ENCODE measurements at regions not wholly inside any gene's neighbourhood (a gene's known extent, or its start where the extent isn't known, plus 50 kb on each side); places are given as distances from the start of the nearest gene placed in this dataset.
A peak's percentile ranks its signal among the peaks of the same experiment; 100 is the strongest.

DNA sequence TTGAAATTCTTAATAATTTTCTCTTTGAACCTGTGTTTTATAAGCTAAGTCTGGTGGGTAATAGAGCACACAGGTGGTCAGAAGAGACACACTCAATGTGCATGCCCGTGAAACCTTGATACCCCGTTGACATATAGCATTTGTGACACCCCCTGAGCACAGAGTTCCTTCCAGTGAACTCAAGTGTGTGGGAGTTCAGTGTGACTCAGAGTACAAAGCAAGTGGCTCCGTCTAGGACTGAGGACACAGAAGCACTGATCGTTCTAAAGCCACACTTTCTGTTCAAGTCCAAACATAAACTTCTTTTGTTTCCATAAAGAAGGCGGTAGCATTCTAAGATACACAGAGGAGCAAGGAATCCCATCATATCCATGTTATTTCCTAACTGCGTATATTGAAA is 523.6 kb downstream of the PID1 start:
- Histone ChIP-seq H3F3A (ENCODE audit: low read length, unreplicated experiment) (no peaks in the 10 kb centered on the region), H3K4me2 (ENCODE audit: low read length) (0 out of 2 replicates have a peak overlapping the region, but pooled peaks have one; percentile 24), H3K4me3 (ENCODE audit: low read length) (no peak overlapping the region), H4K20me1 (ENCODE audit: low read length) (no peaks in the 10 kb centered on the region), H3K4me1 (ENCODE audit: insufficient read depth, low read length) (no peaks in the 10 kb centered on the region), H3K9ac (ENCODE audit: low read length) (no peak overlapping the region), H3K27ac (ENCODE audit: low read length) (no peak overlapping the region), H3K27me3 (ENCODE audit: low read length) (0 out of 2 replicates have a peak, but pooled peaks cover 9% of the 10 kb centered on the region), H3K9me2 (replicated peaks; ENCODE audit: low read length) (no peaks in the 10 kb centered on the region), H2AFZ (ENCODE audit: low read length) (0 out of 2 replicates have a peak overlapping the region, but pooled peaks have one; percentile 42), H3K9me3 (ENCODE audit: low read length) (no peaks in the 10 kb centered on the region), H3K79me2 (ENCODE audit: low read length) (no peaks in the 10 kb centered on the region), H3K36me3 (ENCODE audit: low read depth, low read length) (no peaks in the 10 kb centered on the region)
- no TSS peak for BruUV-seq (replicated peaks)
- intact Hi-C loops (cut with micrococcal nuclease), result no loop called here
- CTCF ChIA-PET, result no interaction called here
- no peak for TF ChIP-seq EZH2phosphoT487 (IDR thresholded peaks at IDR 0.05; ENCODE audit: borderline replicate concordance, low read length)
- POLR2A ChIA-PET (ENCODE audit: unreplicated experiment), result interaction anchor here (0.7 kb wide), 1 partner anchor 1418 kb away, joined by 4 read pairs; no protein-coding TSS in a partner anchor
- peak; percentile 20; the same call in 1 of the 2 replicates for ATAC-seq
- DNase-seq, result peak; percentile 25

DNA sequence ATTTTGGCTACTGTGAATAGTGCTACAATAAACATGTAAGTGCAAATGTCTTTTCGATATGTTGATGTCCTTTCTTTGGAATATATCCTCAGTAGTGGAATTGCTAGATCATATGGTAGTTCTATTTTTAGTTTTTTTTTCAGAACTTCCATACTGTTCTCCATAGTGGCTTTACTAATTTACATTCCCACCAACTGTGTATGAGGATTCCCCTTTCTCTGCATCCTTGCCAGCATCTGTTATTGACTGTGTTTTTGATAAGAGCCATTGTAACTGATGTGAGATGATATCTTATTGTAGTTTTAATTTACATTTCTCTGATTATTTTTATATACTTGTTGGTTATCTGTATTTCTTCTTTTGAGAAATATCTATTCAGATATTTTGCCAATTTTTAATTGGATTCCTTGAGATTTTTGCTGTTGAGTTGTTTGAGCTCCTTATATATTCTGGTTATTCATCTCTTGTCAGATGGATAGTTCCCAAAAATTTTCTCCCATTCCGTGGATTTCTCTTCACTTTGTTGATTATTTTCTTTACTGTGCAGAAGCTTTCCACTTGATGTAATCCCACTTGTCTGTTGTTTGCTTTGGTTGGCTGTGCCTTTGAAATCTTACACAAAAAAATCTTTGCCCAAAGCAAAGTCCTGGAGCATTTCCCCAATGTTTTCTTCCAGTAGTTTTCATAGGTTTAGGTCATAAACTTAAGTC is 532.3 kb downstream of the PID1 start:
- no peaks in the 10 kb centered on the region for H3F3A ChIP-seq (ENCODE audit: low read length, unreplicated experiment)
- ChIA-PET POLR2A (ENCODE audit: unreplicated experiment) (no interaction called here), CTCF (no interaction called here)
- no peaks in the 10 kb centered on the region for H3K9me3 ChIP-seq (ENCODE audit: low read length)
- TF ChIP-seq EZH2 (IDR thresholded peaks at IDR 0.05; ENCODE audit: low read length, unreplicated experiment) (no peak), EZH2phosphoT487 (IDR thresholded peaks at IDR 0.05; ENCODE audit: borderline replicate concordance, low read length) (no peak)
- TF ChIP-seq, protein P1, sequence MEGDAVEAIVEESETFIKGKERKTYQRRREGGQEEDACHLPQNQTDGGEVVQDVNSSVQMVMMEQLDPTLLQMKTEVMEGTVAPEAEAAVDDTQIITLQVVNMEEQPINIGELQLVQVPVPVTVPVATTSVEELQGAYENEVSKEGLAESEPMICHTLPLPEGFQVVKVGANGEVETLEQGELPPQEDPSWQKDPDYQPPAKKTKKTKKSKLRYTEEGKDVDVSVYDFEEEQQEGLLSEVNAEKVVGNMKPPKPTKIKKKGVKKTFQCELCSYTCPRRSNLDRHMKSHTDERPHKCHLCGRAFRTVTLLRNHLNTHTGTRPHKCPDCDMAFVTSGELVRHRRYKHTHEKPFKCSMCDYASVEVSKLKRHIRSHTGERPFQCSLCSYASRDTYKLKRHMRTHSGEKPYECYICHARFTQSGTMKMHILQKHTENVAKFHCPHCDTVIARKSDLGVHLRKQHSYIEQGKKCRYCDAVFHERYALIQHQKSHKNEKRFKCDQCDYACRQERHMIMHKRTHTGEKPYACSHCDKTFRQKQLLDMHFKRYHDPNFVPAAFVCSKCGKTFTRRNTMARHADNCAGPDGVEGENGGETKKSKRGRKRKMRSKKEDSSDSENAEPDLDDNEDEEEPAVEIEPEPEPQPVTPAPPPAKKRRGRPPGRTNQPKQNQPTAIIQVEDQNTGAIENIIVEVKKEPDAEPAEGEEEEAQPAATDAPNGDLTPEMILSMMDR (conservative IDR thresholded peaks at IDR 0.05; ENCODE audit: low read depth, low read length), result no peak
- H3K9me2 ChIP-seq (replicated peaks; ENCODE audit: low read length), result no peaks in the 10 kb centered on the region
- H2AFZ ChIP-seq (ENCODE audit: low read length), result no peak overlapping the region
- no peaks in the 10 kb centered on the region for H3K79me2 ChIP-seq (ENCODE audit: low read length)
- H3K4me3 ChIP-seq (ENCODE audit: low read length), result no peak overlapping the region
- H4K20me1 ChIP-seq (ENCODE audit: low read length), result no peaks in the 10 kb centered on the region
- intact Hi-C loops (cut with micrococcal nuclease), result no loop called here
- BruUV-seq (replicated peaks), result no TSS peak
- H3K9ac ChIP-seq (ENCODE audit: low read length), result no peak overlapping the region
- H3K27me3 ChIP-seq (ENCODE audit: low read length), result no peaks in the 10 kb centered on the region
- H3K4me2 ChIP-seq (ENCODE audit: low read length), result no peak overlapping the region
- DNase-seq, result no peak
- no peaks in the 10 kb centered on the region for H3K36me3 ChIP-seq (ENCODE audit: low read depth, low read length)
- H3K4me1 ChIP-seq (ENCODE audit: insufficient read depth, low read length), result no peaks in the 10 kb centered on the region
- no peak for ATAC-seq
- no peak overlapping the region for H3K27ac ChIP-seq (ENCODE audit: low read length)

DNA sequence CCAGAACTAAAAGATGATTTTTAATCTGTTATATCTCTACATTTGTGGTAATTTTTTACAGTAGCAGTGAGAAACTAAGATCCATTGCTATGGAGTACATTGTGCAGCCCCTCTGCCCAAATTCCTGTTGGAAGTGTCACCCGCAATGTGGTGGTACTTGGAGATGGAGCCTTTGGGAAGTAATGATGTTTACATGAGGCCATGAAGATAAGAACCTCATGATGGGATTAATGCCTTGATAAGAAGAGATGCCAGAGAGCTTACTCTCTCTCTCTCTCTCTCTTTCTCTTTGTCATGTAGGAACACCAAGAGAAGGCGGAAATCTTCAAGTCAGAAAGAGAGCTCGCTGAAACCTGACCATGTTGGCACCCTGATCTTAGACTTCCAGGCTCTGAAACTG is 535.4 kb downstream of the PID1 start:
- no peak for ATAC-seq
- POLR2A ChIA-PET (ENCODE audit: unreplicated experiment), result no interaction called here

More for the DNA sequence above, 535.4 kb downstream of the PID1 start:
- BruUV-seq (replicated peaks), result no TSS peak
- Histone ChIP-seq H3K9me2 (replicated peaks; ENCODE audit: low read length) (no peaks in the 10 kb centered on the region), H3K4me3 (ENCODE audit: low read length) (no peak overlapping the region), H3K27ac (ENCODE audit: low read length) (no peak overlapping the region), H3K36me3 (ENCODE audit: low read depth, low read length) (no peaks in the 10 kb centered on the region), H4K20me1 (ENCODE audit: low read length) (no peaks in the 10 kb centered on the region), H3K4me1 (ENCODE audit: insufficient read depth, low read length) (peaks cover 3% of the 10 kb centered on the region; the same call in 1 of the 2 replicates), H2AFZ (ENCODE audit: low read length) (no peak overlapping the region), H3K79me2 (ENCODE audit: low read length) (no peaks in the 10 kb centered on the region), H3K9ac (ENCODE audit: low read length) (no peak overlapping the region), H3K4me2 (ENCODE audit: low read length) (no peak overlapping the region), H3K9me3 (ENCODE audit: low read length) (no peaks in the 10 kb centered on the region), H3K27me3 (ENCODE audit: low read length) (no peaks in the 10 kb centered on the region), H3F3A (ENCODE audit: low read length, unreplicated experiment) (no peaks in the 10 kb centered on the region)
- intact Hi-C loops (cut with micrococcal nuclease), result no loop called here
- no peak for DNase-seq
- no peak for TF ChIP-seq EZH2phosphoT487 (IDR thresholded peaks at IDR 0.05; ENCODE audit: borderline replicate concordance, low read length)
- CTCF ChIA-PET, result interaction anchor here (0.6 kb wide), 1 partner anchor 158 kb away, joined by 3 read pairs; no protein-coding TSS in a partner anchor
